Thymus (tissue), 11 donors: ENCODE measurements at regions not wholly inside any gene's neighbourhood (a gene's known extent, or its start where the extent isn't known, plus 50 kb on each side); places are given as distances from the start of the nearest gene placed in this dataset.
"Not testable (repeated sequence)": the region's sequence is repeated elsewhere in the genome, so short reads cannot be mapped to it uniquely, and the experiment has no call there.

Experiments used
- DNase-seq, 9 donors: peaks; one replicate each; pipeline ENCODE4 v3.0.0-alpha.2; 2013; ENCODE audit warnings: low spot score in 9 of 9, low read depth in 6 of 9, missing footprints in 1 of 9
- H3K27ac ChIP-seq, 2 donors: one replicate each; pipeline ENCODE4 v1.5.1; 2013; ENCODE audit warnings: control low read depth in 1 of 2, low read depth in 1 of 2, low read length in 1 of 2, mild to moderate bottlenecking in 1 of 2, moderate library complexity in 1 of 2
- H3K27me3 ChIP-seq, 2 donors: one replicate each; pipeline ENCODE4 v1.5.1; 2013; ENCODE audit warnings: low read length in 1 of 2; ENCODE audit not compliant: control insufficient read depth in 2 of 2, insufficient read depth in 1 of 2
- H3K36me3 ChIP-seq, 2 donors: one replicate each; pipeline ENCODE4 v1.5.1; 2013; ENCODE audit warnings: low read length in 1 of 2, mild to moderate bottlenecking in 1 of 2, moderate library complexity in 1 of 2; ENCODE audit not compliant: control insufficient read depth in 2 of 2, insufficient read depth in 2 of 2
- H3K4me1 ChIP-seq, 2 donors: one replicate each; pipeline ENCODE4 v1.5.1; 2013; ENCODE audit warnings: low read length in 2 of 2; ENCODE audit not compliant: control insufficient read depth in 2 of 2, insufficient read depth in 2 of 2
- H3K4me3 ChIP-seq, 2 donors: one replicate each; pipeline ENCODE4 v1.5.1; 2013; ENCODE audit warnings: low read length in 2 of 2, control low read depth in 1 of 2, mild to moderate bottlenecking in 1 of 2
- H3K9me3 ChIP-seq, 2 donors: one replicate each; pipeline ENCODE4 v1.5.1; 2013; ENCODE audit warnings: low read length in 1 of 2, mild to moderate bottlenecking in 1 of 2; ENCODE audit not compliant: control insufficient read depth in 2 of 2, insufficient read depth in 1 of 2
- WGBS: extraction: QIAGEN DNeasy Blood & Tissue Kit; methylation state at CpG from one replicate; pipeline ENCODE4 v1.1.7; 2013; 5-methylcytosine and 5-hydroxymethylcytosine counted together
- donor health status: healthy.

GRCh38 chr1:222009105-222009730 lies 267.3 kb upstream of the DUSP10 start:
- Histone ChIP-seq H3K27me3 (no peaks in the 10 kb centered on the region), H3K9me3 (no peaks in the 10 kb centered on the region), H3K36me3 (no peaks in the 10 kb centered on the region), H3K4me3 (no peak overlapping the region), H3K4me1 (peaks cover 0 to 2% of the 10 kb centered on the region in 2 donors), H3K27ac (no peak overlapping the region)
- DNase-seq = peak; percentile 14 to 77 (median 35)
- 45% methylated on average over 2 of the region's 2 CpGs for WGBS

DNA sequence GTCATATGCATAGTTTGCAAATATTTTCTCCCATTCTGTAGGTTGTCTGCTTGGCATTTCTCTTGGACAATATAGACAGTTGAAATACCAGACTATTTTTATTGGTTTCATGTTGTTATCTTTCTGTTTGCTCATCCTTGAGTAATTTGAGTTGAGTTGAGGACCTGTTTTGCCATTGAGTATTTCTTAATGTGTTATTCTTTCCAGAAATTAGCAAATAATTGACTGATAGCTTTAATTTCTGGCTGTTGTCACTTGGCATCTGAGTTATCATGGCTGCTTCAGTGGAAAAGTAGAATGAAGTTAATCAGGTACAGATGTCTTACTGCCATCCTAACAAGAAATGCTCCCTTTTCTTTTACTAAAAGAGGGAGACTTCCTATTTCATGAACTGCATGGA lies 264.8 kb upstream of the DUSP10 start:
- Histone ChIP-seq H3K4me3 (no peak overlapping the region), H3K27ac (no peak overlapping the region), H3K9me3 (no peaks in the 10 kb centered on the region), H3K36me3 (no peaks in the 10 kb centered on the region), H3K4me1 (peaks cover 0 to 2% of the 10 kb centered on the region in 2 donors), H3K27me3 (no peaks in the 10 kb centered on the region)
- no peak for DNase-seq

DNA sequence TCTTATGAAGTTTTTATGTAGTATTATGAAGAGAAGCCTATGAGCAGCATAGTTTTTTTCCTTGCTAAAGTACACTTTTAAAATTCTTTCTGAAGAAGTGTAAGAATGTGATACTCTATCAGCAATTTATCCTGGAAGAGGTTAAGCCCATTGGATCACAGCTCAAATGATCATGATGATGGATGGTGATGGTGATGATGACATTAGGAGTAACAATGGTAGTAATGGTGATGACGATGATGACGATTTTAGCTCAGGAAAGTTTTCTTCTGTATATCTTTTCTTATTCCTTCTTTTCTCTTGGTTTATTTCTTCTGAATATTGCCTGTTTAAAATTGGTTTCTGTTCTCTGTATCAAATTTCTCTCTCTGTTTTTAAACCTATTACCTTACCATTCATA lies 262.9 kb upstream of the DUSP10 start:
- no peak for DNase-seq
- H3K36me3 ChIP-seq = no peaks in the 10 kb centered on the region
- WGBS = 98% methylated on average over 2 of the region's 2 CpGs

DNA sequence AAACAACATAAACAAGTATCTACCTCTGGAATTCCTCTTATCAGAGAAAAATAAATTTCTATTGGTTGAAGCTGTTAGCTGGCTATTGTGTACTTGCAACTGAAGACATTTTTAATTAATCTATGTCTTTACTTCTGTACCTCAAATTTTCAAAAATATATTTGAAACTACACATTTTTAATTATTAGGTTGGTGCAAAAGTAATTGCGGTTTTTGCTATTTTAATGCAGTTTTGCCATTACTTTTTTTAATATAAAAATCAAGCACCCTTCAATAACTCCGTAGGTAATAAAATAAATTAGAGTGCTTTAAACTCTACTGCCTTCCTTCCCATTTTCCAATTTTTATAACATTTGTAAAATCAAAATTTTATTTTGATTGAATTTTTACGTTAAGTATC lies 262.1 kb upstream of the DUSP10 start:
- Histone ChIP-seq H3K27me3 (no peaks in the 10 kb centered on the region), H3K36me3 (no peaks in the 10 kb centered on the region), H3K27ac (no peak overlapping the region), H3K4me3 (no peak overlapping the region), H3K4me1 (peaks cover 0 to 2% of the 10 kb centered on the region in 2 donors), H3K9me3 (no peaks in the 10 kb centered on the region)
- 80% methylated on average over 3 of the region's 3 CpGs for WGBS
- DNase-seq = no peak

More for the DNA sequence above, 262.9 kb upstream of the DUSP10 start:
- Histone ChIP-seq H3K4me1 (peaks cover 0 to 2% of the 10 kb centered on the region in 2 donors), H3K27me3 (no peaks in the 10 kb centered on the region), H3K4me3 (no peak overlapping the region), H3K27ac (no peak overlapping the region), H3K9me3 (no peaks in the 10 kb centered on the region)

GRCh38 chr1:222002503-222002902 lies 260.6 kb upstream of the DUSP10 start:
- Histone ChIP-seq H3K27ac (no peak overlapping the region), H3K4me3 (no peak overlapping the region), H3K9me3 (no peaks in the 10 kb centered on the region), H3K27me3 (no peaks in the 10 kb centered on the region), H3K4me1 (no peaks in the 10 kb centered on the region), H3K36me3 (no peaks in the 10 kb centered on the region)
- DNase-seq = no peak
- 99% methylated on average over 1 of the region's 1 CpG for WGBS

DNA sequence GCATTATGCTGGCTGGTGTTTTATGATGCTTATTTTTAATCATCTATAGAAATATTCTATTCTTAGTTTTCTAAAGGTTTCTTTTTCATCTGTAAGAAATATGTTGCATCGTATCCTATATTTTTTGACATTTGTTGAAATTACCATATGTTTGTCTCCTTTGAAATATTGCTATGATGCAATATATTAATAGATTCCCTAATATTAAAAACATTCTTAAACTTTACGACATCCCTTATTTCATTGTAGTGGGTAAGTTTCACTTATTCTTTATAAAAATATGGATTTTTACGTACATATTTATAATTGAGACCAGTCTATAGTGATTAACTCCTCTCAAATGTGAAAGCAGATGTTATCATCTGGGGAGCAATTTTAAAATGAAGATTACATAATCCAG lies 258.2 kb upstream of the DUSP10 start:
- H3K27me3 ChIP-seq = no peaks in the 10 kb centered on the region
- 96% methylated on average over 3 of the region's 3 CpGs for WGBS
- H3K9me3 ChIP-seq = no peaks in the 10 kb centered on the region
- H3K4me3 ChIP-seq = no peak overlapping the region
- DNase-seq = no peak
- H3K36me3 ChIP-seq = no peaks in the 10 kb centered on the region
- H3K4me1 ChIP-seq = no peaks in the 10 kb centered on the region
- no peak overlapping the region for H3K27ac ChIP-seq

GRCh38 chr1:221998781-221999180 lies 256.9 kb upstream of the DUSP10 start:
- Histone ChIP-seq H3K4me1 (no peaks in the 10 kb centered on the region), H3K27ac (no peak overlapping the region), H3K27me3 (no peaks in the 10 kb centered on the region), H3K36me3 (no peaks in the 10 kb centered on the region), H3K9me3 (no peaks in the 10 kb centered on the region), H3K4me3 (no peak overlapping the region)
- no peak for DNase-seq
- WGBS = 92% methylated on average over 6 of the region's 6 CpGs

DNA sequence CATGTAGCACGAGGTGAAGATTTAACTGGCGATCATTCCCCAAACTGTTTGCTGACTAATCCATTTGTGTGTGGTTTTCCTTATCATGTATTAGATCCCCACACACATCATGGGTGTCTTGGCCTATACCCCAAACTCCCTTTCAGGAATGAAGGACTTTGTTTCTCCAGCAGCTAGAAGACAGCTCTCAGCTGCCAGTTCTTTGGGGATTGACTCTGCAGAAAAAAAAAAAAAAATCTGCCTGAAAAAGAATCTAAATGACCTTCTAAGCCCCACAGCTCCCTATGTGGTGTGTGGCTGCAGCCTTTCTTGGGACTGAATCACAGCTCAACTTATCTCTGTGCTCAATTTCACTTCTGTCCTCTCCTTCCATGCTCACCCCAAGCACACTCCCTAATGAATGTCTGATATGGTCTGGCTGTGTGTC lies 256.3 kb upstream of the DUSP10 start:
- no peaks in the 10 kb centered on the region for H3K36me3 ChIP-seq
- no peak for DNase-seq
- no peaks in the 10 kb centered on the region for H3K27me3 ChIP-seq
- no peaks in the 10 kb centered on the region for H3K9me3 ChIP-seq
- H3K4me3 ChIP-seq = no peak overlapping the region
- 93% methylated on average over 2 of the region's 2 CpGs for WGBS
- H3K4me1 ChIP-seq = no peaks in the 10 kb centered on the region
- H3K27ac ChIP-seq = no peak overlapping the region

GRCh38 chr1:221997012-221997411 lies 255.1 kb upstream of the DUSP10 start:
- not testable (repeated sequence) for H3K4me3 ChIP-seq, H3K9me3 ChIP-seq, DNase-seq, H3K27ac ChIP-seq, H3K4me1 ChIP-seq, H3K36me3 ChIP-seq, H3K27me3 ChIP-seq
- WGBS = 97% methylated on average over 1 of the region's 1 CpG

GRCh38 chr1:221994939-221995338 lies 253.1 kb upstream of the DUSP10 start:
- WGBS = 84% methylated on average over 4 of the region's 4 CpGs
- Histone ChIP-seq H3K4me1 (no peaks in the 10 kb centered on the region), H3K27me3 (no peaks in the 10 kb centered on the region), H3K9me3 (no peaks in the 10 kb centered on the region), H3K27ac (no peak overlapping the region), H3K4me3 (no peak overlapping the region), H3K36me3 (no peaks in the 10 kb centered on the region)
- DNase-seq = no peak
